Upper lobe of left lung (tissue), 4 donors: ENCODE measurements at regions not wholly inside any gene's neighbourhood (a gene's known extent, or its start where the extent isn't known, plus 50 kb on each side); places are given as distances from the start of the nearest gene placed in this dataset.

Experiments used
- POLR2A ChIP-seq, 4 donors: fragments of 450-650 bp; IDR thresholded peaks; one replicate each; pipeline ENCODE4 v1.5.1; 2016 to 2017; ENCODE audit warnings: antibody characterized with exemption in 4 of 4, mild to moderate bottlenecking in 2 of 4
- TF ChIP-seq, protein P1 (sequence below), 6 experiments: fragments of 450-650 bp in 4 of 6; fragments of 200-600 bp in 2 of 6; sonication (generic) in 2 of 6; IDR thresholded peaks; one replicate each; pipeline ENCODE4 v1.5.1; 2016 to 2019; ENCODE audit warnings: antibody characterized with exemption in 6 of 6

DNA sequence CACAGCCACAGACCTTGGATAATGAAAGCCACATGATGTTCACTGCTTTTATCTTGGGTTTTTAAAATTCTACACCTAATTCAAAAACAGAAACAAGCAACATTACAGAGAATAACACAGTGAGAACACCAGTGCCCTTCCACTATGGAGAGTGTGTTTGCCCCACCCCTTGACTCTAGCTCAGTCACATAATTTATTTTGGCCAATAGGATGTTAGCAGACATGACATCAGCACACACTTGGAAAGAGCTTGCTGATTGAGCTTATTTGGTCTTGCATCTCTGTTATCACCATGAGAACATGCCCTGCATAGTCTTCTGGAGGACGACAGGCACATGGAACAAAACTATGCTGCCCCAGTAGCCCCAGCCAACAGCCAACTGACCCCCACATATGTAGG is 118.1 kb downstream of the HNRNPD start:
- TF ChIP-seq, protein P1, sequence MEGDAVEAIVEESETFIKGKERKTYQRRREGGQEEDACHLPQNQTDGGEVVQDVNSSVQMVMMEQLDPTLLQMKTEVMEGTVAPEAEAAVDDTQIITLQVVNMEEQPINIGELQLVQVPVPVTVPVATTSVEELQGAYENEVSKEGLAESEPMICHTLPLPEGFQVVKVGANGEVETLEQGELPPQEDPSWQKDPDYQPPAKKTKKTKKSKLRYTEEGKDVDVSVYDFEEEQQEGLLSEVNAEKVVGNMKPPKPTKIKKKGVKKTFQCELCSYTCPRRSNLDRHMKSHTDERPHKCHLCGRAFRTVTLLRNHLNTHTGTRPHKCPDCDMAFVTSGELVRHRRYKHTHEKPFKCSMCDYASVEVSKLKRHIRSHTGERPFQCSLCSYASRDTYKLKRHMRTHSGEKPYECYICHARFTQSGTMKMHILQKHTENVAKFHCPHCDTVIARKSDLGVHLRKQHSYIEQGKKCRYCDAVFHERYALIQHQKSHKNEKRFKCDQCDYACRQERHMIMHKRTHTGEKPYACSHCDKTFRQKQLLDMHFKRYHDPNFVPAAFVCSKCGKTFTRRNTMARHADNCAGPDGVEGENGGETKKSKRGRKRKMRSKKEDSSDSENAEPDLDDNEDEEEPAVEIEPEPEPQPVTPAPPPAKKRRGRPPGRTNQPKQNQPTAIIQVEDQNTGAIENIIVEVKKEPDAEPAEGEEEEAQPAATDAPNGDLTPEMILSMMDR (IDR thresholded peaks at IDR 0.05) = no peak
- TF ChIP-seq POLR2A (IDR thresholded peaks at IDR 0.05) = no peak
